HepG2 (cell line): ENCODE measurements at regions not wholly inside any gene's neighbourhood (a gene's known extent, or its start where the extent isn't known, plus 50 kb on each side); places are given as distances from the start of the nearest gene placed in this dataset.

Experiments used
- ATAC-seq: fragments of 200-7000 bp; cut with Tn5 transposase; 3 replicates; pipeline ENCODE4 v1.9.1; 2020; ENCODE audit warnings: mild to moderate bottlenecking, moderate library complexity
- BruUV-seq: library from RNA; stranded (reverse); fragments of 400-500 nt; replicated peaks from 2 replicates; lab custom pipeline; 2021; lab: Mats Ljungman, UMichigan
- CTCF ChIA-PET: fragments of 300-600 bp; formaldehyde crosslinking; extraction: SDS; loops from one replicate; lab custom pipeline; 2021; ENCODE audit warnings: low total read pairs, inconsistent platforms, low intra/inter-chr PET ratio; lab: Yijun Ruan, JAX
- POLR2A ChIA-PET: fragments of 350-600 bp; sonication (Branson Sonifier 250); formaldehyde crosslinking; loops from one replicate; lab custom pipeline; 2020; ENCODE audit warnings: antibody characterized with exemption, inconsistent platforms; lab: Yijun Ruan, JAX
- DNase-seq: peaks from one replicate; pipeline ENCODE4 v3.0.0-alpha.2; 2015; ENCODE audit warnings: low spot score
- FAIRE-seq: peaks from 3 replicates; lab custom pipeline; 2011; peaks lifted over from hg19 to GRCh38; lab: Jason Lieb, UNC
- H2AFZ ChIP-seq: one replicate; pipeline ENCODE4 v1.6.1; 2011; ENCODE audit warnings: low read length, inconsistent platforms
- H3K27ac ChIP-seq: fragments of 300-600 bp; 3 replicates; pipeline ENCODE4 v1.8.0; 2011; ENCODE audit warnings: mixed run types, mild to moderate bottlenecking, mixed read lengths, low read length, inconsistent platforms; ENCODE audit not compliant: insufficient read depth; ENCODE audit errors: extremely low read length
- H3K27me3 ChIP-seq, 2 experiments: fragments of 200-600 bp in 1 of 2; 2 replicates in 1 of 2; 3 replicates in 1 of 2; pipeline versions ENCODE4 v1.6.0 to v1.8.0; 2011; ENCODE audit warnings: low read length in 2 of 2, mild to moderate bottlenecking in 2 of 2, moderate library complexity in 2 of 2, inconsistent platforms in 1 of 2; ENCODE audit not compliant: insufficient read depth in 2 of 2, control insufficient read depth in 1 of 2
- H3K36me3 ChIP-seq, 2 experiments: fragments of 200-600 bp in 1 of 2; replicated peaks in 1 of 2; 2 replicates in 1 of 2; 3 replicates in 1 of 2; pipeline versions ENCODE4 v1.5.1 to v1.8.0; 2011; ENCODE audit warnings: low read length in 2 of 2, inconsistent platforms in 1 of 2; ENCODE audit not compliant: insufficient read depth in 2 of 2, control insufficient read depth in 1 of 2
- H3K4me1 ChIP-seq: 2 replicates; pipeline ENCODE4 v1.5.1; 2012; ENCODE audit warnings: low read length, inconsistent platforms; ENCODE audit not compliant: insufficient read depth
- H3K4me2 ChIP-seq: 2 replicates; pipeline ENCODE4 v1.6.0; 2011; ENCODE audit warnings: low read depth, low read length, inconsistent platforms
- H3K4me3 ChIP-seq, 3 experiments: fragments of 200-600 bp in 1 of 3; sonication (generic), shearing (Covaris generic) in 1 of 3; replicated peaks in 1 of 3; 2 replicates each; pipeline ENCODE4 v1.5.1; 2011 to 2016; ENCODE audit warnings: low read length in 3 of 3, inconsistent platforms in 2 of 3, low read depth in 2 of 3, mild to moderate bottlenecking in 2 of 3, control low read depth in 1 of 3, mixed read lengths in 1 of 3; ENCODE audit not compliant: insufficient read depth in 1 of 3
- H3K79me2 ChIP-seq: one replicate; pipeline ENCODE4 v1.6.1; 2011; ENCODE audit warnings: low read length, inconsistent platforms; ENCODE audit not compliant: insufficient read depth
- H3K9ac ChIP-seq: 2 replicates; pipeline ENCODE4 v1.6.0; 2011; ENCODE audit warnings: mild to moderate bottlenecking, low read depth, low read length, inconsistent platforms; ENCODE audit not compliant: insufficient read depth
- H3K9me3 ChIP-seq: 2 replicates; pipeline ENCODE4 v1.5.1; 2012; ENCODE audit warnings: mild to moderate bottlenecking, low read length
- H4K20me1 ChIP-seq: 2 replicates; pipeline ENCODE4 v1.6.0; 2011; ENCODE audit warnings: inconsistent platforms, mild to moderate bottlenecking, low read length, moderate library complexity; ENCODE audit not compliant: insufficient read depth
- NFKB2 ChIP-seq: sonication (generic); formaldehyde crosslinking; IDR thresholded peaks from 2 replicates; pipeline ENCODE4 v1.4.0; 2020; ENCODE audit warnings: missing genetic modification reagents, borderline replicate concordance
- REL ChIP-seq: sonication (generic); formaldehyde crosslinking; conservative IDR thresholded peaks from 2 replicates; pipeline ENCODE4 v1.8.0; 2022; ENCODE audit warnings: mild to moderate bottlenecking, missing genetic modification reagents, moderate library complexity
- SNAI1 ChIP-seq: sonication (generic); formaldehyde crosslinking; IDR thresholded peaks from 2 replicates; pipeline ENCODE4 v1.5.0; 2020; ENCODE audit warnings: mild to moderate bottlenecking, missing genetic modification reagents, borderline replicate concordance
- TBX3 ChIP-seq: fragments of 450-650 bp; IDR thresholded peaks from 2 replicates; pipeline ENCODE4 v1.6.1; 2017; ENCODE audit warnings: antibody characterized with exemption, mild to moderate bottlenecking, inconsistent platforms, borderline replicate concordance
- ZNF34 ChIP-seq: sonication (generic); formaldehyde crosslinking; IDR thresholded peaks from 2 replicates; pipeline ENCODE4 v1.4.0; 2020; ENCODE audit warnings: mild to moderate bottlenecking, missing genetic modification reagents, borderline replicate concordance
- ZNF629 ChIP-seq: sonication (generic); formaldehyde crosslinking; conservative IDR thresholded peaks from 2 replicates; pipeline ENCODE4 v1.5.0; 2020; ENCODE audit warnings: missing genetic modification reagents
- WGBS: methylation state at CpG from one replicate; pipeline ENCODE4 v1.1.6; 2017; ENCODE audit warnings: low lambda C conversion rate; 5-methylcytosine and 5-hydroxymethylcytosine counted together
- in situ Hi-C: cut with HindIII; loops from 2 replicates; pipeline ENCODE4 v1.10.0; 2017; ENCODE audit warnings: low pct_unique_long_range_greater_than_20kb; ENCODE audit not compliant: extremely low pct_ligation_motif_present
- intact Hi-C: fragments of 100-400 bp; cut with micrococcal nuclease; formaldehyde crosslinking; loops from one replicate; pipeline ENCODE4 v1.10.0; 2022; ENCODE audit not compliant: unreplicated experiment
- TF ChIP-seq, protein P1 (sequence below): IDR thresholded peaks from 2 replicates; pipeline ENCODE4 v1.6.1; 2016; ENCODE audit warnings: missing compliant biosample characterization, missing genetic modification reagents, borderline replicate concordance

DNA sequence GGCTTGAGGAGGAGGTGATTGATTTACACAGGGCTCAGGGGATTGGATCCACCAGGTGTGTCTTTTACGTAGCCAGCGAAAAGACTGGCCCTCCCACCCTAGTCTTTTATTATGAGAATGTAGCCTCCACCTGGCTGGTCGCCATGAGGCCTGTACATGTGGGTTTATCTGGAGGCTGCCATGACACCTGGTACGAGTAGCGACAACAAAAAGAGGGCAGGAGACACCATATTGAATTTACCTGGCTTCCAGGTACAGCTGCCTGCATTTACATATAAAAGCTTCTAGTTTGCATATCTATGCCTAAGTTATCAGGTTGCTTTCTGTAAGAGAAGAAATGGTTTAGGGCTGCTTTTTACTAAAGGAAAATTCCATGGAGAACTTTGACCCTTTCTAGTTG is 1173.7 kb upstream of the SEMA6A start (continued):
- no peak for TF ChIP-seq ZNF629 (CRISPR knock-in tag)
- TF ChIP-seq, protein P1, sequence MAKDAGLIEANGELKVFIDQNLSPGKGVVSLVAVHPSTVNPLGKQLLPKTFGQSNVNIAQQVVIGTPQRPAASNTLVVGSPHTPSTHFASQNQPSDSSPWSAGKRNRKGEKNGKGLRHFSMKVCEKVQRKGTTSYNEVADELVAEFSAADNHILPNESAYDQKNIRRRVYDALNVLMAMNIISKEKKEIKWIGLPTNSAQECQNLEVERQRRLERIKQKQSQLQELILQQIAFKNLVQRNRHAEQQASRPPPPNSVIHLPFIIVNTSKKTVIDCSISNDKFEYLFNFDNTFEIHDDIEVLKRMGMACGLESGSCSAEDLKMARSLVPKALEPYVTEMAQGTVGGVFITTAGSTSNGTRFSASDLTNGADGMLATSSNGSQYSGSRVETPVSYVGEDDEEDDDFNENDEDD (CRISPR knock-in tag): no peak
- TF ChIP-seq SNAI1: no peak
- TF ChIP-seq TBX3: no peak
- TF ChIP-seq NFKB2 (CRISPR knock-in tag): no peak
- TF ChIP-seq ZNF34: no peak

DNA sequence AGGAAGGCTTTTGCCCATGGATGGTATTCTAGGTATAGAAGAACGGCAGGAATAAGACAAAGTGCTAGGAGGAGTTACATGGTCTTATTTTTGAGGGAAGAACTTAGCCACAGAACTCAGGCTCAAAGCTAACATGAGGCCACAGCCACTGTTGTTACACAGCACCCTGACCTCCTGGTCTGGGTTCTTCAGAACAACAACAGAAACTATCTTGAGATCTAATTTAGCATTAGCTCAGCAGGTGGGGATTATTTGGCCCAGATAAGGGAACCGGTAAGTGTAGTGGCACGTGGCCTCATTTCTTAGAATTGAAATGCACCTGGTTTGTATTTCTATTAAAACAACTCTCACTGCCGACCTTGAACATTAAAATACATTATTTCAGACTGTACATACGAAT is 1168.7 kb upstream of the SEMA6A start:
- CTCF ChIA-PET: no interaction called here
- BruUV-seq: no TSS peak

More for the DNA sequence above, 1168.7 kb upstream of the SEMA6A start:
- in situ Hi-C loops: no loop called here
- no peak for FAIRE-seq
- Histone ChIP-seq H3K27ac (no peak overlapping the region), H3K4me2 (no peak overlapping the region), H3K79me2 (no peaks in the 10 kb centered on the region), H3K4me1 (no peaks in the 10 kb centered on the region), H3K9me3 (no peaks in the 10 kb centered on the region), H3K4me3 (no peak overlapping the region), H3K27me3 (no peaks in the 10 kb centered on the region), H3K9ac (no peak overlapping the region), H3K36me3 (no peaks in the 10 kb centered on the region), H4K20me1 (no peaks in the 10 kb centered on the region)
- DNase-seq: no peak
- no peak for ATAC-seq
- intact Hi-C loops: no loop called here
- POLR2A ChIA-PET: no interaction called here
- TF ChIP-seq REL (CRISPR knock-in tag): no peak
- TF ChIP-seq, all 625 proteins: peak for 0
- no peak overlapping the region for H2AFZ ChIP-seq
- 4% methylated on average over 5 of the region's 5 CpGs for WGBS
